G401 (cell line): ENCODE measurements at regions not wholly inside any gene's neighbourhood (a gene's known extent, or its start where the extent isn't known, plus 50 kb on each side); places are given as distances from the start of the nearest gene placed in this dataset.
A peak's percentile ranks its signal among the peaks of the same experiment; 100 is the strongest.
"Not testable (repeated sequence)": the region's sequence is repeated elsewhere in the genome, so short reads cannot be mapped to it uniquely, and the experiment has no call there.

Experiments used
- DNase-seq: peaks from one replicate; pipeline ENCODE4 v3.0.0-alpha.2; 2015; ENCODE audit warnings: low spot score
- in situ Hi-C: cut with HindIII; loops from 2 replicates; pipeline ENCODE4 v1.10.0; 2016; ENCODE audit warnings: low sequenced_read_pairs, mixed read lengths

DNA sequence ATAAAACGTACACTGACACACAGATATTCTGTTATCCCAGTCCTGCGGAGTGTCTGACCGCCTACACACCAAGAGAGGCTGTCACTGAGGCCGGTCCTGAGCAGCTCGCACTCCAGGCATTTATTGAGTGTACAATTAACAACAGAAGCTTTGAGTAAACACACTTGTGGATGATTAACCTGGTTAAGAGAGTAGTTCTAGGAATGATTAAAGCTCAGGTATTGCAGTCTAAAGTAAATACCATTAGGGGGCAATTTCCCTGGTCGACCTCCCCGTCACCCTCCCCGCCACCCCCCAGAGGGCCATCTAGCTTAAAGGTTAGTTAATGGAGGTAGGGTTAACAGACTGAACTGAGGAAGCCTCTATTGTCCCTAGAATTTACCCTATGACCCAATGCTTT, 1278.5 kb downstream of the NSUN3 start:
- DNase-seq = no peak
- in situ Hi-C loops = no loop called here

GRCh38 chr3:95343228-95343627, 1280.4 kb downstream of the NSUN3 start:
- DNase-seq = no peak
- in situ Hi-C loops = no loop called here

- no peak for DNase-seq
- in situ Hi-C loops = no loop called here
Measured at GRCh38 chr3:95343767-95344166, 1280.9 kb downstream of the NSUN3 start.

GRCh38 chr3:95347936-95348335, 1285.1 kb downstream of the NSUN3 start:
- DNase-seq, in situ Hi-C loops: not testable (repeated sequence)

DNA sequence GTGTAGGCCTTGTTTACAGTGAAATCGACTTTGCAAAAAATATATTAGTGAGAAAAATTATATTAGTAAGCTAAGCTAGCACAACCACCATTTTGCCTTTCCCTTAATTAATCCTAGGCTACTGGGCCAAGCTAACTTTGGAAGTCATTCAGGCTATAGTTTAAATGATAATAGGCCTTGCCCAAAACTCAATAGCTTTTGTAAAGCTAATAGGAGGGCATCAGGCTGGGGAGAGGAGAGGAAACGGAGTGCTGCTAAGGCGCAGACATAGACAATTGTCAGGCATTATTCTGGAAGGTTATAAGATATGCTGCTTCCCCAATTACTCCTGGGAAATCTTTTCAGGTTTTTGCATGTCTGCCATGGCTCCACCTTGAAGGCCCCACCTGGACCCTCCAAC, 1286.0 kb downstream of the NSUN3 start:
- DNase-seq = no peak
- in situ Hi-C loops = no loop called here

DNA sequence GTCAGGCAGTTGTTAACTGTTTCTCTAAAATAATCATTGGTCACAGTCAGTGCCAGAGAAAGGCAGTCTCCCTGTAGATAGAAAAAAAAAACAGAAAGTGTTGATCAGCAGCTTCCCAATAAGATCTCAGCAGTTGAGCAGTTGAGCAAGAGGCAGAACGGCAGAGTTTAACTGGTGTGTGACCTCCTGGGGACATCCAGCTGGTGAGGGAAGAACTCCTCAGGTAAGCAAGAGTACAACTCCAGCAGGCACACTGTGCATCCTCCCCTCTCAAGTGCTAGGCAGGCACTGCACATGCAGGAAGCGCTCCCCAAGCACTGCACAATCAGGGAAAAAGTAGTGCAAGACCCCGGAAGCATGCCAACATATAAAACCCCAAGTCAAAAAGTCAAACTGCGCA, 1287.2 kb downstream of the NSUN3 start:
- in situ Hi-C loops = no loop called here
- DNase-seq = no peak

DNA sequence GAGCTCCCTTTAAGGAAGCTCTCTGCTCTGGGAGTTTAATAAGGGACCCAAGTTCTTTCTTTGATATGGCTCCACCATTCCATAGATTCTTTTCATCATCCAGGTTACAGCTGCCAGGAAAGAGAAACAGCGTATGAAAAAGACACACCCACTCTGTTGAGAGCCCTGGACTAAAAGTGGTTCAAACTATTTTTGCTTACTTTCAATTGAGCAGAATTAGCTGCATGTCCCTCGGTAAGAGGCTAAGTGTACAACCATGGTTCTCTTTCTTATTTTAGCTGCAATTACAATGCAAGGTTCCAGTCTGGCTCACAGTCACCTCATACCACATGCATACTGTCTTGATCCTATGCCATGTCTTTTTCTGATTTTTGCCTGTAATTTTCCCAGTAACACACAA, 1288.3 kb downstream of the NSUN3 start:
- in situ Hi-C loops = no loop called here
- no peak for DNase-seq

DNA sequence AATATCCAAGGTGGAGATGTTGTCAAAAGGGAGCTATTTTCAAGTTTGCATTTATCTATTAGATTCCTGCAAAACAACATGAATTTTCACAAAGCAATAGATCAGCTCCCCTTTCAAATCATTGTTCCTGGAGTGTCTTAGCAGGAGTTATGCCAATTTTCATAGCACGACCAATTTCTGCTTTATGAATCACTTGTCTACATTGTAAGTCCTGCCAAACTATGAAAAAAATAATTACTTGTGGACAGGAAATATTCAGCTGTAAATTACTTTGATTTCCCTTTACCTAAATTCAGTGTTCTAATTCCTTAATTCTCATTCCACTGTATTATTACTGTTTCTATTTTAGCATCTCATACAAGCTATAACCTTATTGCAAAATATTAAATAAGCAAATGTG, 1289.6 kb downstream of the NSUN3 start:
- DNase-seq = no peak
- in situ Hi-C loops = no loop called here

GRCh38 chr3:95354489-95354888, 1291.6 kb downstream of the NSUN3 start:
- in situ Hi-C loops = no loop called here
- no peak for DNase-seq

GRCh38 chr3:95356764-95357501, 1294.1 kb downstream of the NSUN3 start:
- no peak for DNase-seq

DNA sequence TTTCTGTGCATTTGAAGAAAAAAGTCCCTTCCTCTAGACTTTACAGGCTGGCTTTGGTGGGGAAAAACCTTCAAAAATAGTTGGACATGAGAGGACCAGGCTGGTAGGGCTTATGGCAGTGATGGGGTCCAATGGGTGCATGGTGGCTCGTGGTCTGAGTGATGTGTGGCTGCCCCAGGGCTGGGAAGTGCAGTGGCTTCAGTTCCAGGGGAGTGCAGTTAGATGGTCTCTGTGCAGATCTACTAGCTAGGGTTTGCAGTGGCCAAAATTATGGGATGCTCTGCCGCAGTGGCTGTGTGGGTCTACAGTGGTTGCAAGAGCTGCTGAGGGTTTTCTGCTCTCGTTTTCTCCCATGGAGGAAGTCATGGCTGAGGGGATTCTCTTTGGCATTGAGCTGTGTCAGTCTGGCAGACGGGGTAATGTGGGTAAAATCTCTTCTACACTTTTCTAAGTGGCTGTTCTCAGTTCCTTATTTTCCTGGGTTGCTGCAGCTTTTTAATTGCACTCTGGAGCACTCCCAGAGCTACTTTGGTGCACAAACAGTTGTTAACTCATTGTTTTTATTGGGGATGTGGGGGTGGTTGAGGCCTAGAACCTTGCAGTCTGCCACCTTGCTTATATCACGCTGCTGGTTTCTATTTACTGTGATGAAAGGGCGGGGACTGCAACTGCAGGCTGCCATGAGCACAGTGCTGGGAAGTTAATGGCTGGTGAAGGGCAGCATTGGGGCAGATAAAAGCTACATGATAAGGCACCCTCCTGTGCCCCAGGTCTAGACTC, 1324.6 kb downstream of the NSUN3 start:
- DNase-seq = no peak
- in situ Hi-C loops = no loop called here

More at GRCh38 chr3:95356764-95357501, 1294.1 kb downstream of the NSUN3 start:
- in situ Hi-C loops = no loop called here

DNA sequence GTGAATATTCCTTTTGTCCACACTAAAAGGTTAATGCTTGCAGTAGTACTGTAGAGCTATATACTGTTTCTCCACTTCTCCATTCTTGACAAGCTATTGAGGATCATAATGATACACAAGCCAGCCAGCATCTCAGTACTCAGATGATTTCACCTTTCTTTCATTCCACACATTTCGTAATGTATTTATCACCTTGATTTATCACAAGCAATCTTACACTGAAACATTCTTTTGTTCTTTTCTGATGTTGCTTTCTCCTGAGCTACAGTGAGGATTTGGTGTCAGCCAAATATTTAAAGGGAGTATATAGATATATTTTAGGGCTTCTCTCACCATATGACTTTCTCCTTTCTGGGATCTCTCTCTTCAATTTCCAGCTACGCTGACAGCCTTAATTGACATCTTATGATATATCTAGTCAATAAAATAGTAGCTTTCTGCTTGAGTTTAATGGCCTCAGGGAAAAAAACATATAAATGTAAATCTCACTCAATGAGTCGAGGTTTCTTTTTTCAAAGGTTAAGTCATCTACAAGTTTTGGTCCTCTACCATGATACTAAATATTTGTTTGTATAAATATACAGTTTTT, 1327.0 kb downstream of the NSUN3 start:
- in situ Hi-C loops = no loop called here
- DNase-seq = no peak

GRCh38 chr3:95394286-95394685, 1331.4 kb downstream of the NSUN3 start:
- in situ Hi-C loops = no loop called here
- peak; percentile 97 for DNase-seq

DNA sequence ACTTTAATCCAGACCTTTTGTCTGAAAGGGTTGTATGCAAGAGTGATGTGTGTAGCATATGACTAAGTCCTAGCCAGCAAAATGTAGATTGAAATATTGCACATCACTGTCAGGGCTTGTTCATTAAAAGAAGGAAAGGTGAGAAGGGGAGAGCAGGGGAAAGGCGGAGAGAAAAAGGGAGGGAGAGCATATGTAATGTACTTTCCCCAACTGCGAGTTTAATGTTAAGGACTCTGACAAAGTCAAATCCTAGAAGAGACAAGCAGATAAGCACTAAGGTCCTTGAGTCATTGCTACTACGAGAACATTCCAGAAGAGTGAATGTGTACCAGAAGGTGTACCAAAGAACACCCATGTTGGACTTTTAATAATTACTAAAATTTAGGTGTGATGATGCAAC, 1336.7 kb downstream of the NSUN3 start:
- DNase-seq = no peak
- in situ Hi-C loops = no loop called here

GRCh38 chr3:95401693-95402092, 1338.8 kb downstream of the NSUN3 start:
- peak; percentile 52 for DNase-seq
- in situ Hi-C loops = no loop called here

GRCh38 chr3:95407709-95408463, 1345.0 kb downstream of the NSUN3 start:
- in situ Hi-C loops = no loop called here
- DNase-seq = no peak

DNA sequence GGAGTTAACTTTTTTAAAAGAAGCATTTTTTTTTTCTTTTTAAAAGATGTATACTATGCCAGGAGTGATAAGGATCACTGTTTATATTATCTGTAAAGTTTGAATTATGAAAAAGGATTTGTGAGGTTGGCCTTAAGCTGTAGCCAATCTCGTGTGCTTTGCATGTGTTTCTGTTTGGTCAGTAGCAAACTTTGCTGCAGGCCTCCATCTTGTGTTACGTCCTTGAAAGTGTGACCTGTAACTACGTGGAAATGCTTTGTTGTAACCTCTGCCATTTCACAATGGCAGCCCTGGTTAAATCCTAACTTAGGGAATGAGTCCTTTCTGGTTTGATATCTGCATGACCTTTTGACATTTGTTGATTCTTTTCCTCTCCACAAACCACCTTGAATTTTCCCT, 1345.6 kb downstream of the NSUN3 start:
- in situ Hi-C loops = no loop called here
- no peak for DNase-seq

GRCh38 chr3:95418251-95418650, 1355.4 kb downstream of the NSUN3 start:
- in situ Hi-C loops = no loop called here
- DNase-seq = no peak

GRCh38 chr3:95424279-95424678, 1361.4 kb downstream of the NSUN3 start:
- in situ Hi-C loops = no loop called here
- no peak for DNase-seq

- no peak for DNase-seq
- in situ Hi-C loops = no loop called here
Measured at GRCh38 chr3:95434491-95434890, 1371.6 kb downstream of the NSUN3 start.
